Esophagus (tissue), 2 donors: ENCODE measurements at regions not wholly inside any gene's neighbourhood (a gene's known extent, or its start where the extent isn't known, plus 50 kb on each side); places are given as distances from the start of the nearest gene placed in this dataset.
"Not testable (repeated sequence)": the region's sequence is repeated elsewhere in the genome, so short reads cannot be mapped to it uniquely, and the experiment has no call there.

Experiments
- H3K27ac ChIP-seq, 2 donors: one replicate each; pipeline ENCODE4 v1.5.1; 2013; ENCODE audit warnings: low read depth in 2 of 2, mild to moderate bottlenecking in 2 of 2, inconsistent platforms in 1 of 2, low read length in 1 of 2, moderate library complexity in 1 of 2
- H3K27me3 ChIP-seq, 2 donors: one replicate each; pipeline ENCODE4 v1.6.1; 2013; ENCODE audit warnings: low read length in 2 of 2, control low read depth in 1 of 2, mild to moderate bottlenecking in 1 of 2; ENCODE audit not compliant: insufficient read depth in 2 of 2, control insufficient read depth in 1 of 2
- H3K36me3 ChIP-seq, 2 donors: one replicate each; pipeline ENCODE4 v1.6.1; 2013; ENCODE audit warnings: low read length in 1 of 2; ENCODE audit not compliant: control insufficient read depth in 2 of 2, insufficient read depth in 2 of 2
- H3K4me1 ChIP-seq, 2 donors: one replicate each; pipeline ENCODE4 v1.6.1; 2013; ENCODE audit warnings: low read length in 1 of 2; ENCODE audit not compliant: control insufficient read depth in 2 of 2, insufficient read depth in 2 of 2
- H3K4me3 ChIP-seq, 2 donors: one replicate each; pipeline ENCODE4 v1.5.1; 2013; ENCODE audit warnings: low read length in 2 of 2, mild to moderate bottlenecking in 2 of 2, low read depth in 1 of 2, moderate library complexity in 1 of 2
- H3K9me3 ChIP-seq, 2 donors: one replicate each; pipeline ENCODE4 v1.6.1; 2013; ENCODE audit warnings: mild to moderate bottlenecking in 2 of 2, low read depth in 1 of 2, low read length in 1 of 2, moderate library complexity in 1 of 2; ENCODE audit not compliant: control insufficient read depth in 2 of 2, insufficient read depth in 1 of 2
- WGBS, 2 donors: extraction: QIAGEN DNeasy Blood & Tissue Kit; methylation state at CpG; one replicate each; pipeline ENCODE4 v1.1.7; 2013; 5-methylcytosine and 5-hydroxymethylcytosine counted together
- donor health status: healthy with polysubstance abuse.
- donor health status: Bipolar disorder and iron deficiency.

- H3K4me1 ChIP-seq, H3K27me3 ChIP-seq, H3K27ac ChIP-seq, H3K4me3 ChIP-seq, H3K9me3 ChIP-seq, H3K36me3 ChIP-seq: not testable (repeated sequence)
- WGBS, 2 donors: 87 to 92% methylated on average over 3 of the region's 3 CpGs
These were observed 105.8 kb downstream of the FAM217A start for GRCh38 chr6:3973152-3973551.

GRCh38 chr6:3977875-3978711, 100.8 kb downstream of the FAM217A start:
- Histone ChIP-seq H3K4me3 (no peak overlapping the region), H3K27ac (no peak overlapping the region), H3K36me3 (no peaks in the 10 kb centered on the region), H3K9me3 (no peaks in the 10 kb centered on the region), H3K4me1 (no peaks in the 10 kb centered on the region), H3K27me3 (no peaks in the 10 kb centered on the region)
- WGBS, 2 donors: 56 to 61% methylated on average over 16 of the region's 16 CpGs

- H3K4me3 ChIP-seq, H3K4me1 ChIP-seq, H3K9me3 ChIP-seq, H3K27me3 ChIP-seq, H3K36me3 ChIP-seq, H3K27ac ChIP-seq: not testable (repeated sequence)
- 80 to 86% methylated on average over 1 of the region's 1 CpG for WGBS, 2 donors
These were observed 100.0 kb downstream of the FAM217A start for GRCh38 chr6:3978966-3979365.

DNA sequence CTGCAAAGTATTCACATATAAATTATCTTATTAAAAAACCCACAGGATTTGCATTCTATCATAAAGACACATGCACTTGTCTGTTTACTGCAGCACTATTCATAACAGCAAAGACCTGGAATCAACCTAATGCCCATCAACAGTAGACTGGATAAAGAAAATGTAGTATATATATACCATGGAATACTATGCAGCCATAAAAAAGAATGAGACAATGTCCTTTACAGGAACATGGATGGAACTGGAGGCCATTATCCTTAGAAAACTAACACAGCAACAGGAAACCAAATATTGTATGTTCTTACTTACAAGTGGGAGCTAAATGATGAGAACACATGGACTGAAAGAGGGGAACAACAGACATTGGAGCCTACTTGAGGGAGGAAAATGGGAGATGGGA, 97.0 kb downstream of the FAM217A start:
- Histone ChIP-seq H3K9me3 (no peaks in the 10 kb centered on the region), H3K4me3 (no peak overlapping the region), H3K4me1 (no peaks in the 10 kb centered on the region), H3K27me3 (no peaks in the 10 kb centered on the region), H3K36me3 (no peaks in the 10 kb centered on the region), H3K27ac (no peak overlapping the region)

DNA sequence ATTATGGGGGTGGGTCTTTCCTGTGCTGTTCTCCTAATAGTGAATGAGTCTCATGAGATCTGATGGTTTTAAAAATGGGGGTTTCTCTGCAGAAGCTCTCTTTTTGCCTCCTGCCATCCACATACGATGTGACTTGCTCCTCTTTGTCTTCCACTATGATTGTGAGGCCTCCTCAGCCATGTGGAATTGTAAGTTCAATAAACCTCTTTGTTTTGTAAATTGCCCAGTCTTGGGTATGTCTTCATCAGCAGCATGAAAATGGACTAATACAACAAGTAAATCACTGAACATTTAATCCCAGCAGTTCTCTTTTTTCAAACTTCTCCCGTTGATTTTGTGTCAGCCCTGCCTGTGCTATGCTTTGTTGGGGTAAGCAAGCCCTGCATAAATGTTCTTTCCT, 95.2 kb downstream of the FAM217A start:
- Histone ChIP-seq H3K27ac (no peak overlapping the region), H3K4me1 (no peaks in the 10 kb centered on the region), H3K4me3 (no peak overlapping the region), H3K36me3 (no peaks in the 10 kb centered on the region), H3K9me3 (no peaks in the 10 kb centered on the region), H3K27me3 (no peaks in the 10 kb centered on the region)
- whole genome bisulfite sequencing, 2 donors: 94 to 98% methylated on average over 2 of the region's 2 CpGs

DNA sequence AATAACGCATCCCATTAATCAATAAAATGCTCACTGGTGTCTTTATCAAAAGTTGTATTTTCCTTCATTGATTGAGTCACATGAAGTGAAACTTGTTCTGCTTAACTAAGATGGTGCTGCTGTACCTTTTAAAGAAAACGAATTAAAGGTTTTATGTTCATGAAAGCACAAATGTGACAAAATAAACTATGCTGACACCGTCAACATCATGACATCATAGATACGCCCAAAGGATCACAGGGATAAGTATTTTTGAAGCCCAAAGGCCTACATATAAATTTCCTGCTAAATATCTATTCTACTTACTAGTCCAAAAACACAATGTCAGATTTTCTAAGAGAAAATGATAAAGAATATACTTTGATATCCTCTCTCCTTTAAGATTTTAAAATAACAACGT, 94.4 kb downstream of the FAM217A start:
- no peaks in the 10 kb centered on the region for H3K27me3 ChIP-seq
- no peaks in the 10 kb centered on the region for H3K4me1 ChIP-seq
- 90 to 93% methylated on average over 5 of the region's 5 CpGs for WGBS, 2 donors
- no peak overlapping the region for H3K4me3 ChIP-seq
- H3K36me3 ChIP-seq: no peaks in the 10 kb centered on the region
- no peak overlapping the region for H3K27ac ChIP-seq
- H3K9me3 ChIP-seq: no peaks in the 10 kb centered on the region

DNA sequence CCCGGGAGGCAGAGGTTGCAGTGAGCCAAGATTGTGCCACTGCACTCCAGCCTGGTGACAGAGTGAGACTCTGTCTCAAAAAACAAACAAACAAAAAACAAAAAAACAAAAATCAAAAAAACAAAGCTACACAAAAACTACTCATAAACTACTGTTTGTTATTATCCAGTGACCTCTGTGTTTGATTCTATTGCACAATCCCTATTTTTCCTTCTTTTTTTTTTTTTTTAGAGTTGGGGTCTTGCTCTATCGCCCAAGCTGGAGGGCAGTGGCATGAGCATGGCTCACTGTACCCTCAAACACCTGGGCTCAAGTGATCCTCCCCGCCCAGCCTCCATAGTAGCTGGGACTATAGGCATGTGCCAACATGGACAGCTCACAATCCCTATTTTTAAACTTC, 92.7 kb downstream of the FAM217A start:
- H3K4me1 ChIP-seq: no peaks in the 10 kb centered on the region
- 90 to 93% methylated on average over 2 to 3 of the region's 3 CpGs for WGBS, 2 donors

DNA sequence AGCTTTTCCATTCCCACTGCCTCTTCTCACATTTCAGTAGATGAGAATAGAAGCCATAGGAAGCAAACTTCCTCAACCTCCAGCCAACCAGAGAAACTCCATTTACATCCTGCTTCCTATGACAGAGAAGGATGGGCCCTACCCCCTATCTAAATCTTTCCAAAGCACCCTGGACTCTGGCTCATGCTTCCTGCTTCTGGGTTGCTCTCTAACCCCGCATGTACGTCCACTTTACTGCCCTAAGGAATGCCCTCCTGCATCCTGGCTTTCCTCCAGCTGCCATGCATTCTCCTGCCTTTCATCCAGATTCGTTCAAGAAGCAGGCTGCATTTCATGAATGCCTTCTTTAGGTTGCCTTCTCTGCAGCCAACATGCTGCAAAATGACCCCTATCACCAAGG, 91.9 kb downstream of the FAM217A start:
- no peaks in the 10 kb centered on the region for H3K36me3 ChIP-seq
- no peak overlapping the region for H3K4me3 ChIP-seq
- 45 to 64% methylated on average over 3 of the region's 3 CpGs for WGBS, 2 donors
- no peaks in the 10 kb centered on the region for H3K27me3 ChIP-seq
- no peak overlapping the region for H3K27ac ChIP-seq
- H3K9me3 ChIP-seq: no peaks in the 10 kb centered on the region
- no peaks in the 10 kb centered on the region for H3K4me1 ChIP-seq

More for the DNA sequence above, 92.7 kb downstream of the FAM217A start:
- H3K4me3 ChIP-seq: no peak overlapping the region
- no peak overlapping the region for H3K27ac ChIP-seq
- H3K27me3 ChIP-seq: no peaks in the 10 kb centered on the region
- H3K9me3 ChIP-seq: no peaks in the 10 kb centered on the region
- H3K36me3 ChIP-seq: no peaks in the 10 kb centered on the region

GRCh38 chr6:3987576-3987975, 91.4 kb downstream of the FAM217A start:
- 90% methylated on average over 2 of the region's 2 CpGs for WGBS, 2 donors
- H3K27ac ChIP-seq: no peak overlapping the region
- no peak overlapping the region for H3K4me3 ChIP-seq
- no peaks in the 10 kb centered on the region for H3K9me3 ChIP-seq
- no peaks in the 10 kb centered on the region for H3K36me3 ChIP-seq
- H3K4me1 ChIP-seq: no peaks in the 10 kb centered on the region
- H3K27me3 ChIP-seq: no peaks in the 10 kb centered on the region
